ENCODE measurements at regions not wholly inside any gene's neighbourhood (a gene's known extent, or its start where the extent isn't known, plus 50 kb on each side); places are given as distances from the start of the nearest gene placed in this dataset.

GRCh38 chr5:24145806-24146205 is 499.0 kb downstream of the CDH10 start:
- Histone ChIP-seq H3K27me3 (no peaks in the 10 kb centered on the region), H3K27ac (replicated peaks in 1 of 4) (no peak overlapping the region), H3K9me3 (no peaks in the 10 kb centered on the region), H3K4me1 (no peaks in the 10 kb centered on the region), H3K36me3 (no peaks in the 10 kb centered on the region), H3K4me3 (no peak overlapping the region)
- intact Hi-C loops (cut with DNase I): no loop called here
- no peak for DNase-seq (ENCODE audit: extremely low spot score)
- 89% methylated on average over 2 of the region's 2 CpGs for WGBS
- TF ChIP-seq EP300 (IDR thresholded peaks at IDR 0.05) (no peak), POLR2AphosphoS5 (IDR thresholded peaks at IDR 0.05) (no peak), CTCF (IDR thresholded peaks at IDR 0.05) (no peak), POLR2A (IDR thresholded peaks at IDR 0.05; ENCODE audit: low read depth) (no peak)

- Histone ChIP-seq H3K9me3 (no peaks in the 10 kb centered on the region), H3K36me3 (no peaks in the 10 kb centered on the region), H3K27me3 (no peaks in the 10 kb centered on the region), H3K27ac (replicated peaks in 1 of 4) (no peak overlapping the region), H3K4me3 (no peak overlapping the region), H3K4me1 (no peaks in the 10 kb centered on the region)
- DNase-seq (ENCODE audit: extremely low spot score): no peak
- WGBS: 86% methylated on average over 2 of the region's 2 CpGs
- TF ChIP-seq EP300 (IDR thresholded peaks at IDR 0.05) (no peak), POLR2AphosphoS5 (IDR thresholded peaks at IDR 0.05) (no peak), POLR2A (IDR thresholded peaks at IDR 0.05; ENCODE audit: low read depth) (no peak), CTCF (IDR thresholded peaks at IDR 0.05) (no peak)
- intact Hi-C loops (cut with DNase I): no loop called here
Observed at GRCh38 chr5:24161559-24161958, 483.2 kb downstream of the CDH10 start.

GRCh38 chr5:24162343-24162742 is 482.4 kb downstream of the CDH10 start:
- H3K4me3 ChIP-seq: no peak overlapping the region
- H3K27me3 ChIP-seq: no peaks in the 10 kb centered on the region
- H3K4me1 ChIP-seq: no peaks in the 10 kb centered on the region
- H3K9me3 ChIP-seq: no peaks in the 10 kb centered on the region
- DNase-seq (ENCODE audit: extremely low spot score): no peak
- H3K36me3 ChIP-seq: no peaks in the 10 kb centered on the region
- H3K27ac ChIP-seq (replicated peaks in 1 of 4): no peak overlapping the region
- intact Hi-C loops (cut with DNase I): no loop called here
- TF ChIP-seq CTCF (IDR thresholded peaks at IDR 0.05) (no peak), EP300 (IDR thresholded peaks at IDR 0.05) (no peak), POLR2AphosphoS5 (IDR thresholded peaks at IDR 0.05) (no peak), POLR2A (IDR thresholded peaks at IDR 0.05; ENCODE audit: low read depth) (no peak)

- intact Hi-C loops (cut with DNase I): no loop called here
- Histone ChIP-seq H3K4me3 (no peak overlapping the region), H3K27ac (replicated peaks in 1 of 4) (no peak overlapping the region), H3K9me3 (no peaks in the 10 kb centered on the region), H3K27me3 (no peaks in the 10 kb centered on the region), H3K36me3 (no peaks in the 10 kb centered on the region), H3K4me1 (no peaks in the 10 kb centered on the region)
- no peak for TF ChIP-seq POLR2A (IDR thresholded peaks at IDR 0.05; ENCODE audit: low read depth)
- DNase-seq (ENCODE audit: extremely low spot score): no peak
- 75% methylated on average over 2 of the region's 2 CpGs for WGBS
Observed at GRCh38 chr5:24163091-24163490, 481.7 kb downstream of the CDH10 start.

GRCh38 chr5:24167806-24168205 is 477.0 kb downstream of the CDH10 start:
- Histone ChIP-seq H3K9me3 (no peaks in the 10 kb centered on the region), H3K4me3 (no peak overlapping the region), H3K27me3 (no peaks in the 10 kb centered on the region), H3K36me3 (no peaks in the 10 kb centered on the region), H3K27ac (replicated peaks in 1 of 4) (no peak overlapping the region), H3K4me1 (no peaks in the 10 kb centered on the region)
- DNase-seq (ENCODE audit: extremely low spot score): no peak
- intact Hi-C loops (cut with DNase I): no loop called here
- TF ChIP-seq POLR2A (IDR thresholded peaks at IDR 0.05; ENCODE audit: low read depth) (no peak), EP300 (IDR thresholded peaks at IDR 0.05) (no peak), POLR2AphosphoS5 (IDR thresholded peaks at IDR 0.05) (no peak), CTCF (IDR thresholded peaks at IDR 0.05) (no peak)

Measured in esophagus muscularis mucosa (tissue), 4 donors.